Endodermal cell (in vitro differentiated cells): ENCODE measurements at regions not wholly inside any gene's neighbourhood (a gene's known extent, or its start where the extent isn't known, plus 50 kb on each side); places are given as distances from the start of the nearest gene placed in this dataset.

Source experiments
- DNase-seq: peaks from one replicate; pipeline ENCODE4 v3.0.0-alpha.2; 2017
- H3K27ac ChIP-seq: 2 replicates; pipeline ENCODE4 v1.5.1; 2013; ENCODE audit warnings: mild to moderate bottlenecking, low read depth, low read length, moderate library complexity
- H3K27me3 ChIP-seq: 2 replicates; pipeline ENCODE4 v1.6.1; 2013; ENCODE audit warnings: mild to moderate bottlenecking, low read length, moderate library complexity; ENCODE audit not compliant: insufficient read depth, control insufficient read depth, poor library complexity, severe bottlenecking
- H3K36me3 ChIP-seq: 2 replicates; pipeline ENCODE4 v1.7.0; 2013; ENCODE audit warnings: mild to moderate bottlenecking, low read length, moderate library complexity; ENCODE audit not compliant: control insufficient read depth, insufficient read depth
- H3K4me1 ChIP-seq: one replicate; pipeline ENCODE4 v1.7.0; 2013; ENCODE audit warnings: low read length; ENCODE audit not compliant: control insufficient read depth, insufficient read depth
- H3K4me3 ChIP-seq: 2 replicates; pipeline ENCODE4 v1.5.1; 2013; ENCODE audit warnings: mild to moderate bottlenecking, low read length, moderate library complexity
- H3K9ac ChIP-seq: 2 replicates; pipeline ENCODE4 v1.6.1; 2013; ENCODE audit warnings: mild to moderate bottlenecking, low read length, moderate library complexity; ENCODE audit not compliant: poor library complexity, severe bottlenecking; ENCODE audit errors: extremely low read depth
- H3K9me3 ChIP-seq: 2 replicates; pipeline ENCODE4 v1.6.1; 2013; ENCODE audit warnings: mild to moderate bottlenecking, low read length, moderate library complexity; ENCODE audit not compliant: control insufficient read depth
- H3K27ac Mint-ChIP-seq: 2 replicates; pipeline ENCODE4 v1.8.0; 2020; ENCODE audit warnings: mixed read lengths
- H3K27me3 Mint-ChIP-seq: 2 replicates; pipeline ENCODE4 v1.8.0; 2021; ENCODE audit warnings: mild to moderate bottlenecking, mixed read lengths; ENCODE audit not compliant: insufficient read depth
- H3K36me3 Mint-ChIP-seq: 2 replicates; pipeline ENCODE4 v1.8.0; 2020; ENCODE audit warnings: low read depth, mixed read lengths
- H3K4me1 Mint-ChIP-seq: 2 replicates; pipeline ENCODE4 v1.8.0; 2020; ENCODE audit warnings: mixed read lengths
- H3K4me3 Mint-ChIP-seq: 2 replicates; pipeline ENCODE4 v1.8.0; 2020; ENCODE audit warnings: mild to moderate bottlenecking, moderate library complexity, mixed read lengths
- H3K9me3 Mint-ChIP-seq: 2 replicates; pipeline ENCODE4 v1.8.0; 2020; ENCODE audit warnings: mild to moderate bottlenecking, mixed read lengths
- CTCF ChIP-seq: fragments of 200-600 bp; sonication (generic); conservative IDR thresholded peaks from 2 replicates; pipeline ENCODE4 v1.5.0; 2021; ENCODE audit warnings: antibody characterized with exemption, mild to moderate bottlenecking
- whole genome bisulfite sequencing, 2 experiments: methylation state at CpG; one replicate each; pipeline versions ENCODE4 v1.1.5 to v1.1.7; 2013; ENCODE audit warnings: missing lambda C conversion rate in 2 of 2, mixed read lengths in 1 of 2; ENCODE audit not compliant: insufficient coverage in 1 of 2, insufficient read length in 1 of 2; 5-methylcytosine and 5-hydroxymethylcytosine counted together

- Histone ChIP-seq H3K9me3 (peaks cover 7% of the 10 kb centered on the region), H3K27me3 (no peaks in the 10 kb centered on the region), H3K4me3 (no peak overlapping the region), H3K36me3 (no peaks in the 10 kb centered on the region), H3K4me1 (no peaks in the 10 kb centered on the region), H3K9ac (no peak overlapping the region), H3K27ac (no peak overlapping the region)
- Mint-ChIP-seq H3K36me3 (no peaks in the 10 kb centered on the region), H3K4me3 (no peak overlapping the region), H3K4me1 (peaks cover 9% of the 10 kb centered on the region), H3K27ac (no peak overlapping the region), H3K9me3 (peaks cover 3% of the 10 kb centered on the region), H3K27me3 (no peaks in the 10 kb centered on the region)
- DNase-seq = no peak
- WGBS, 2 experiments = 88% methylated on average over 1 of the region's 1 CpG; no CpG with 5 or more reads in 1 of the 2 experiments
- TF ChIP-seq CTCF = no peak
Observed at GRCh38 chr6:134733801-134734200, 216.1 kb downstream of the ALDH8A1 start.

- 64 to 80% methylated on average over 2 to 4 of the region's 4 CpGs for WGBS, 2 experiments
- Histone ChIP-seq H3K4me3 (no peak overlapping the region), H3K27ac (no peak overlapping the region), H3K27me3 (no peaks in the 10 kb centered on the region), H3K36me3 (no peaks in the 10 kb centered on the region), H3K9ac (no peak overlapping the region), H3K9me3 (peaks cover 7% of the 10 kb centered on the region), H3K4me1 (no peaks in the 10 kb centered on the region)
- DNase-seq = no peak
- H3K9me3 Mint-ChIP-seq = peaks cover 3% of the 10 kb centered on the region
- H3K36me3 Mint-ChIP-seq = no peaks in the 10 kb centered on the region
- H3K4me3 Mint-ChIP-seq = no peak overlapping the region
- peaks cover 9% of the 10 kb centered on the region for H3K4me1 Mint-ChIP-seq
- no peaks in the 10 kb centered on the region for H3K27me3 Mint-ChIP-seq
- no peak for TF ChIP-seq CTCF
- no peak overlapping the region for H3K27ac Mint-ChIP-seq
Observed at GRCh38 chr6:134732763-134733162, 217.1 kb downstream of the ALDH8A1 start.

- WGBS, 2 experiments = 86 to 87% methylated on average over 1 of the region's 1 CpG
- no peaks in the 10 kb centered on the region for H3K36me3 Mint-ChIP-seq
Observed at GRCh38 chr6:134731615-134732014, 218.3 kb downstream of the ALDH8A1 start.

More at GRCh38 chr6:134731615-134732014, 218.3 kb downstream of the ALDH8A1 start:
- no peak for TF ChIP-seq CTCF
- Histone ChIP-seq H3K4me3 (no peak overlapping the region), H3K27ac (no peak overlapping the region), H3K36me3 (no peaks in the 10 kb centered on the region), H3K9me3 (peaks cover 7% of the 10 kb centered on the region), H3K4me1 (no peaks in the 10 kb centered on the region), H3K27me3 (no peaks in the 10 kb centered on the region), H3K9ac (no peak overlapping the region)
- no peak overlapping the region for H3K4me3 Mint-ChIP-seq
- H3K4me1 Mint-ChIP-seq = peaks cover 9% of the 10 kb centered on the region
- H3K27me3 Mint-ChIP-seq = no peaks in the 10 kb centered on the region
- peaks cover 3% of the 10 kb centered on the region for H3K9me3 Mint-ChIP-seq
- no peak overlapping the region for H3K27ac Mint-ChIP-seq
- no peak for DNase-seq
